H9 (cell line): ENCODE measurements at regions not wholly inside any gene's neighbourhood (a gene's known extent, or its start where the extent isn't known, plus 50 kb on each side); places are given as distances from the start of the nearest gene placed in this dataset.

Experiments
- DNase-seq: peaks from one replicate; pipeline ENCODE4 v3.0.0-alpha.2; 2017
- H2AFZ ChIP-seq: one replicate; pipeline ENCODE4 v1.6.1; 2013; ENCODE audit warnings: mild to moderate bottlenecking, low read length, control low read depth, moderate library complexity
- H2AK5ac ChIP-seq: 2 replicates; pipeline ENCODE4 v1.6.1; 2013; ENCODE audit warnings: low read length, control low read depth, mixed read lengths; ENCODE audit not compliant: insufficient read length
- H2BK120ac ChIP-seq: one replicate; pipeline ENCODE4 v1.6.1; 2013; ENCODE audit warnings: low read depth, mild to moderate bottlenecking, low read length, control low read depth, inconsistent platforms; ENCODE audit not compliant: poor library complexity, severe bottlenecking
- H2BK12ac ChIP-seq: 2 replicates; pipeline ENCODE4 v1.6.1; 2013; ENCODE audit warnings: low read length, control low read depth, mixed read lengths, low read depth; ENCODE audit not compliant: insufficient read length
- H2BK15ac ChIP-seq: 2 replicates; pipeline ENCODE4 v1.6.1; 2013; ENCODE audit warnings: low read depth, low read length, control low read depth
- H2BK20ac ChIP-seq: one replicate; pipeline ENCODE4 v1.6.1; 2013; ENCODE audit warnings: low read depth, mild to moderate bottlenecking, low read length, control low read depth, inconsistent platforms; ENCODE audit not compliant: poor library complexity, severe bottlenecking
- H2BK5ac ChIP-seq: 2 replicates; pipeline ENCODE4 v1.6.1; 2013; ENCODE audit warnings: low read length, control low read depth, mixed read lengths; ENCODE audit not compliant: insufficient read length
- H3K14ac ChIP-seq: 2 replicates; pipeline ENCODE4 v1.6.1; 2013; ENCODE audit warnings: low read length, control low read depth; ENCODE audit not compliant: insufficient read depth
- H3K18ac ChIP-seq: 2 replicates; pipeline ENCODE4 v1.6.1; 2013; ENCODE audit warnings: low read depth, mild to moderate bottlenecking, mixed read lengths, low read length, control low read depth; ENCODE audit not compliant: insufficient read length
- H3K23ac ChIP-seq: 2 replicates; pipeline ENCODE4 v1.6.1; 2013; ENCODE audit warnings: low read length, control low read depth, mixed read lengths, low read depth; ENCODE audit not compliant: insufficient read length
- H3K23me2 ChIP-seq: 2 replicates; pipeline ENCODE4 v1.6.1; 2013; ENCODE audit warnings: low read depth, mild to moderate bottlenecking, mixed read lengths, low read length, control low read depth; ENCODE audit not compliant: insufficient read length, poor library complexity, severe bottlenecking
- H3K27ac ChIP-seq: 2 replicates; pipeline ENCODE4 v1.5.1; 2013; ENCODE audit warnings: low read length, control low read depth, mixed read lengths, low read depth; ENCODE audit not compliant: insufficient read length
- H3K27me3 ChIP-seq: 2 replicates; pipeline ENCODE4 v1.6.1; 2013; ENCODE audit warnings: low read length, control low read depth, inconsistent platforms; ENCODE audit not compliant: insufficient read depth
- H3K4ac ChIP-seq: 2 replicates; pipeline ENCODE4 v1.6.1; 2013; ENCODE audit warnings: low read depth, mild to moderate bottlenecking, control low read depth, inconsistent platforms, low read length, moderate library complexity
- H3K4me1 ChIP-seq: 2 replicates; pipeline ENCODE4 v1.6.1; 2013; ENCODE audit warnings: low read length, control low read depth, inconsistent platforms; ENCODE audit not compliant: insufficient read depth
- H3K4me2 ChIP-seq: 2 replicates; pipeline ENCODE4 v1.6.1; 2013; ENCODE audit warnings: low read length, control low read depth, mixed read lengths; ENCODE audit not compliant: insufficient read length, insufficient read depth
- H3K56ac ChIP-seq: 2 replicates; pipeline ENCODE4 v1.6.1; 2013; ENCODE audit warnings: low read depth, mild to moderate bottlenecking, mixed read lengths, low read length, control low read depth; ENCODE audit not compliant: insufficient read length
- H3K79me1 ChIP-seq: 2 replicates; pipeline ENCODE4 v1.6.1; 2013; ENCODE audit warnings: low read depth, mild to moderate bottlenecking, moderate library complexity, low read length, control low read depth, inconsistent platforms; ENCODE audit not compliant: insufficient read depth, poor library complexity, severe bottlenecking
- H3K79me2 ChIP-seq: 2 replicates; pipeline ENCODE4 v1.6.1; 2013; ENCODE audit warnings: low read length, control low read depth, inconsistent platforms; ENCODE audit not compliant: insufficient read depth
- H3K9ac ChIP-seq: 2 replicates; pipeline ENCODE4 v1.6.1; 2013; ENCODE audit warnings: low read length, control low read depth, mixed read lengths; ENCODE audit not compliant: insufficient read length; ENCODE audit errors: extremely low read depth
- H3K9me3 ChIP-seq: one replicate; pipeline ENCODE4 v1.6.1; 2013; ENCODE audit warnings: low read depth, low read length, inconsistent platforms; ENCODE audit not compliant: control insufficient read depth
- H3T11ph ChIP-seq: one replicate; pipeline ENCODE4 v1.6.1; 2013; ENCODE audit warnings: mild to moderate bottlenecking, low read length, control low read depth, inconsistent platforms
- H4K20me1 ChIP-seq: one replicate; pipeline ENCODE4 v1.6.1; 2013; ENCODE audit not compliant: control insufficient read depth, insufficient read length, insufficient read depth
- H4K5ac ChIP-seq: 2 replicates; pipeline ENCODE4 v1.6.1; 2013; ENCODE audit warnings: low read depth, mild to moderate bottlenecking, mixed read lengths, low read length, control low read depth; ENCODE audit not compliant: insufficient read length
- H4K8ac ChIP-seq: replicated peaks from 2 replicates; pipeline ENCODE4 v1.6.1; 2013; ENCODE audit warnings: low read length, control low read depth, mixed read lengths, low read depth; ENCODE audit not compliant: insufficient read length
- H4K91ac ChIP-seq: 2 replicates; pipeline ENCODE4 v1.6.1; 2013; ENCODE audit warnings: low read depth, mild to moderate bottlenecking, moderate library complexity, mixed read lengths, low read length, control low read depth; ENCODE audit not compliant: insufficient read length
- H3K27ac Mint-ChIP-seq, 3 experiments: 2 replicates in 2 of 3; 3 replicates in 1 of 3; pipeline ENCODE4 v1.8.0; 2020 to 2021; ENCODE audit warnings: mixed read lengths in 3 of 3, mild to moderate bottlenecking in 1 of 3, moderate library complexity in 1 of 3
- H3K27me3 Mint-ChIP-seq: 2 replicates; pipeline ENCODE4 v1.8.0; 2021; ENCODE audit warnings: low read depth, mild to moderate bottlenecking, moderate library complexity, mixed read lengths
- H3K36me3 Mint-ChIP-seq, 3 experiments: 2 replicates in 2 of 3; 3 replicates in 1 of 3; pipeline ENCODE4 v1.8.0; 2020 to 2021; ENCODE audit warnings: low read depth in 3 of 3, mixed read lengths in 3 of 3; ENCODE audit not compliant: insufficient read depth in 1 of 3
- H3K4me1 Mint-ChIP-seq, 2 experiments: 2 replicates each; pipeline ENCODE4 v1.8.0; 2020; ENCODE audit warnings: mixed read lengths in 2 of 2
- H3K4me3 Mint-ChIP-seq, 2 experiments: 2 replicates in 1 of 2; 3 replicates in 1 of 2; pipeline ENCODE4 v1.8.0; 2020 to 2021; ENCODE audit warnings: mild to moderate bottlenecking in 2 of 2, mixed read lengths in 2 of 2, moderate library complexity in 1 of 2
- H3K9me3 Mint-ChIP-seq, 2 experiments: 2 replicates in 1 of 2; 3 replicates in 1 of 2; pipeline ENCODE4 v1.8.0; 2020; ENCODE audit warnings: mild to moderate bottlenecking in 2 of 2, mixed read lengths in 2 of 2, moderate library complexity in 1 of 2
- WGBS: extraction: QIAGEN DNeasy Blood & Tissue Kit; methylation state at CpG from one replicate; pipeline ENCODE4 v1.1.7; 2013; ENCODE audit warnings: missing lambda C conversion rate, low lambda C conversion rate, mixed read lengths; ENCODE audit not compliant: insufficient read length; ENCODE audit errors: extremely low coverage; 5-methylcytosine and 5-hydroxymethylcytosine counted together
- TF ChIP-seq, protein P1 (sequence below): fragments of 200-600 bp; sonication (generic); conservative IDR thresholded peaks from 3 replicates; pipeline ENCODE4 v1.8.0; 2021; ENCODE audit warnings: antibody characterized with exemption, mild to moderate bottlenecking

DNA sequence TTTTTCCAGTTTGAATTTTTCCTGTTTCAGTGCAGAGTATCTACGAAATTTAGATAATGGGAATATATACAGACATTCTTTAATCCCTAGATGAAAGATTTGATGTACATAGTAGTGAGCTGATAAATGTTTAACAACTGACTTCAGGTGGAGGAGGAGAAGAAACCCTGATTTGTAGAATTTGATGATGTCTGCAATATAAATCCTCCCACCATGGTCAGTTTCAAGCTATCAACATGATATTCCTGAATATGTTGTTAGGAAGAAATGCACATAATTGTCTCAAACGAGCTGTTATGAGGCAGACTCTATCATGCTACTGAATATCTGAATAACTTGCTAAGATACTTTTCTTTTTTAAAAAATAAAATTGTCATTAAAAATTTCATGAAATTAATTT lies 629.3 kb upstream of the LRRN3 start:
- DNase-seq = no peak
- Histone ChIP-seq H4K8ac (no peak overlapping the region), H4K91ac (no peak overlapping the region), H3T11ph (no peak overlapping the region), H2BK20ac (no peak overlapping the region), H3K4ac (no peak overlapping the region), H4K20me1 (no peaks in the 10 kb centered on the region), H3K79me2 (no peaks in the 10 kb centered on the region), H3K18ac (no peak overlapping the region), H2BK15ac (no peak overlapping the region), H3K14ac (no peak overlapping the region), H3K23me2 (no peaks in the 10 kb centered on the region), H3K27me3 (no peaks in the 10 kb centered on the region), H2AK5ac (no peak overlapping the region), H4K5ac (no peak overlapping the region), H3K79me1 (no peaks in the 10 kb centered on the region), H3K4me1 (no peaks in the 10 kb centered on the region), H2BK120ac (no peak overlapping the region), H2BK5ac (no peak overlapping the region), H3K27ac (no peak overlapping the region), H3K4me2 (no peak overlapping the region), H2BK12ac (no peak overlapping the region), H3K56ac (no peak overlapping the region), H3K9ac (no peak overlapping the region), H2AFZ (no peak overlapping the region), H3K23ac (no peak overlapping the region), H3K9me3 (no peaks in the 10 kb centered on the region)
- TF ChIP-seq, protein P1, sequence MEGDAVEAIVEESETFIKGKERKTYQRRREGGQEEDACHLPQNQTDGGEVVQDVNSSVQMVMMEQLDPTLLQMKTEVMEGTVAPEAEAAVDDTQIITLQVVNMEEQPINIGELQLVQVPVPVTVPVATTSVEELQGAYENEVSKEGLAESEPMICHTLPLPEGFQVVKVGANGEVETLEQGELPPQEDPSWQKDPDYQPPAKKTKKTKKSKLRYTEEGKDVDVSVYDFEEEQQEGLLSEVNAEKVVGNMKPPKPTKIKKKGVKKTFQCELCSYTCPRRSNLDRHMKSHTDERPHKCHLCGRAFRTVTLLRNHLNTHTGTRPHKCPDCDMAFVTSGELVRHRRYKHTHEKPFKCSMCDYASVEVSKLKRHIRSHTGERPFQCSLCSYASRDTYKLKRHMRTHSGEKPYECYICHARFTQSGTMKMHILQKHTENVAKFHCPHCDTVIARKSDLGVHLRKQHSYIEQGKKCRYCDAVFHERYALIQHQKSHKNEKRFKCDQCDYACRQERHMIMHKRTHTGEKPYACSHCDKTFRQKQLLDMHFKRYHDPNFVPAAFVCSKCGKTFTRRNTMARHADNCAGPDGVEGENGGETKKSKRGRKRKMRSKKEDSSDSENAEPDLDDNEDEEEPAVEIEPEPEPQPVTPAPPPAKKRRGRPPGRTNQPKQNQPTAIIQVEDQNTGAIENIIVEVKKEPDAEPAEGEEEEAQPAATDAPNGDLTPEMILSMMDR = no peak
- H3K36me3 Mint-ChIP-seq = no peaks in the 10 kb centered on the region
- H3K9me3 Mint-ChIP-seq = no peaks in the 10 kb centered on the region; a peak in 1 of 5 replicates
- no peak overlapping the region for H3K27ac Mint-ChIP-seq
- H3K27me3 Mint-ChIP-seq = no peaks in the 10 kb centered on the region
- peaks cover 0 to 3% of the 10 kb centered on the region in 2 experiments; a peak in 1 of 4 replicates for H3K4me1 Mint-ChIP-seq
- no peak overlapping the region for H3K4me3 Mint-ChIP-seq
- WGBS = no CpG with 5 or more reads among the region's 2 CpGs
